Adrenal gland (tissue), 5 donors: ENCODE measurements at regions not wholly inside any gene's neighbourhood (a gene's known extent, or its start where the extent isn't known, plus 50 kb on each side); places are given as distances from the start of the nearest gene placed in this dataset.

Experiments used
- CTCF ChIP-seq, 6 experiments: fragments of 450-650 bp in 4 of 6; fragments of 200-600 bp in 2 of 6; sonication (generic) in 1 of 6; IDR thresholded peaks; 1 replicate in 5 of 6; 2 replicates in 1 of 6; pipeline versions ENCODE4 v1.5.1 to v1.8.0; 2016 to 2021; ENCODE audit warnings: antibody characterized with exemption in 6 of 6, mild to moderate bottlenecking in 2 of 6, moderate library complexity in 1 of 6
- POLR2A ChIP-seq, 2 donors: fragments of 450-650 bp; IDR thresholded peaks; one replicate each; pipeline ENCODE4 v1.6.1; 2017; ENCODE audit warnings: antibody characterized with exemption in 2 of 2, mild to moderate bottlenecking in 2 of 2, moderate library complexity in 1 of 2
- donor health status: DM: no; HTN: no; CAD: no.

GRCh38 chr18:57223144-57223870 is 76.4 kb downstream of the BOD1L2 start:
- TF ChIP-seq CTCF (IDR thresholded peaks at IDR 0.05) (no peak), POLR2A (IDR thresholded peaks at IDR 0.05) (no peak)
